ENCODE measurements at regions not wholly inside any gene's neighbourhood (a gene's known extent, or its start where the extent isn't known, plus 50 kb on each side); places are given as distances from the start of the nearest gene placed in this dataset.

DNA sequence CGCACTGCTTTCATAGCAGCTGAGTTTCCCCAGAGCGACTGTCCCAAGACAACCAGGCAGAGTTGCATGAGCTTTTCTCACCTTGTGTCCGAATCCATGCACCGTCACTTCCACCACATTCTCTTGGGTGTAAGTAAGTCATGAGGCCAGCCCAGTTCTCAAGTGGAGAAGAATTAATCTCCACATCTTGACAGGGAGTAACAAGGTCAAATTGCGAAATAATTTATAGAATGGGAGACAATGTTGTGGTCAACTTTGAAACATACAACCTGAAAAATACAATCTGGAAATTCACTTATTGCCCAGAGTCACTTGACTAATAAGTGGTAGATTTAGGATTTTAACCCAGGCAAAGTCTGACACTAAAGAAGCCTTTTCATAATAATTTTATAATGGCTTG lies 123.7 kb downstream of the UFM1 start:
- no peak for DNase-seq (ENCODE audit: extremely low read depth, low read depth)
- H3K4me3 ChIP-seq (replicated peaks; ENCODE audit: low read depth, low read length): no peak overlapping the region

DNA sequence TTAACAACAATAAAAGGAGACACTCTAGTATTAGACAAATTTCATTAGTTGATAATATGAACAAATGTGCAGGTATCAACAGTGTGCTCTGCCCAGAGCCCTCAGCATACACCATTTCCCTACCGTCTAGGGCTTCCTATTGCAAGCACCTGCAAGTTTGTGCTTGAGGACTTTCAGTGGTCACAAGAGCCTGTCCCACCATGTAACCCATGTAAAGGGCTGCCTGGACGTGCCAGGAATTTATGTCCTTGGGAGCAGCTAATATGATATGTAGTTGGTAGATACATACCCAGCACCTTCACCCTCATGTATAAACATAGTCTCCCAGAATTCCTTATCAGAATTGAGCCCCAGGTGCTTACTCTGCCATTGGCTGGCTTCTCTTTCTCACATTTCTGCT lies 128.0 kb downstream of the UFM1 start:
- DNase-seq (ENCODE audit: extremely low read depth, low read depth): no peak
- no peak overlapping the region for H3K4me3 ChIP-seq (replicated peaks; ENCODE audit: low read depth, low read length)
- TF ChIP-seq CTCF (IDR thresholded peaks at IDR 0.05; ENCODE audit: low read depth, low read length, missing control alignments): no peak

More for the DNA sequence above, 123.7 kb downstream of the UFM1 start:
- no peak for TF ChIP-seq CTCF (IDR thresholded peaks at IDR 0.05; ENCODE audit: low read depth, low read length, missing control alignments)

- H3K4me3 ChIP-seq (replicated peaks; ENCODE audit: low read depth, low read length): no peak overlapping the region
- DNase-seq (ENCODE audit: extremely low read depth, low read depth): no peak
- TF ChIP-seq CTCF (IDR thresholded peaks at IDR 0.05; ENCODE audit: low read depth, low read length, missing control alignments): no peak
Observed at GRCh38 chr13:38483623-38484022, 134.0 kb downstream of the UFM1 start.

- DNase-seq (ENCODE audit: extremely low read depth, low read depth): no peak
- no peak overlapping the region for H3K4me3 ChIP-seq (replicated peaks; ENCODE audit: low read depth, low read length)
- TF ChIP-seq CTCF (IDR thresholded peaks at IDR 0.05; ENCODE audit: low read depth, low read length, missing control alignments): no peak
Observed at GRCh38 chr13:38490657-38491056, 141.0 kb downstream of the UFM1 start.

DNA sequence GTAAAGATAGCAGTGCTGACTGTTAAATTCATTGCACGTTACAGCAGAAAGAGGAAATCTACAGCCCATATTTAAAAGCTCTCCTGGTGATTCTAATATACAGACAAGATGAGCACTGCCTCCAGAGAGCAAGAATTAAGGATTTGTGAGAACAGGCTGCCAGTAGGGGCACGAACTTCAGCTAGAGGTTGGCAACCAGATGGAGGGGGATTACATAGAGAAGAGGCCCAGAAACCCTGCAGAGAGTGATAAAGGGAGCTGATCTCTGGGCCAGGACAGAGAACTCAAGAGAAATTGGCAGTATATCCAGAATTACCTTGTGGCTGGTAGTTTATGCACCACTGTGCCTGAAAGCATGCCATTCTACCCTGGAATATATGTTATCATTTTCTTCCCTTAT lies 144.8 kb downstream of the UFM1 start:
- H3K4me3 ChIP-seq (replicated peaks; ENCODE audit: low read depth, low read length): no peak overlapping the region
- TF ChIP-seq CTCF (IDR thresholded peaks at IDR 0.05; ENCODE audit: low read depth, low read length, missing control alignments): no peak
- no peak for DNase-seq (ENCODE audit: extremely low read depth, low read depth)

DNA sequence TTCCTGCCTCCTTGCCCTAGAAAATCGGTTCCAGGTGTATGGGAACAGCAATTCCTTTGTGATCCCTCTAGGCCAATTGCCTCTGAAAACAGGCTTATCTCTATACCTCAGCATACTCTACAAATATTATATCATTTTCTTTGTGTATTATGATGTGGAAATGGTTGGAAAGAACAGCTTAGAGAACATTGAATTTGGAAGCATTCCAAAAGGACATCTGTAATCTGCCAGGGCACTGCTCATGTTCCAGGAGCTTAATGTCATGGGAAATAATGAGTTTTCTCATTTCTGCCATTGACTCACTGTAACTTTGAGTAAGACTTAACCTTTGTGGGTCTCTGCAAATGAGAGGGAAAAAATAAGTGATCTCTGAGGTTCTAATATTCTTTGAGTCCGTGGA lies 147.3 kb downstream of the UFM1 start:
- TF ChIP-seq CTCF (IDR thresholded peaks at IDR 0.05; ENCODE audit: low read depth, low read length, missing control alignments): no peak
- DNase-seq (ENCODE audit: extremely low read depth, low read depth): no peak
- no peak overlapping the region for H3K4me3 ChIP-seq (replicated peaks; ENCODE audit: low read depth, low read length)

DNA sequence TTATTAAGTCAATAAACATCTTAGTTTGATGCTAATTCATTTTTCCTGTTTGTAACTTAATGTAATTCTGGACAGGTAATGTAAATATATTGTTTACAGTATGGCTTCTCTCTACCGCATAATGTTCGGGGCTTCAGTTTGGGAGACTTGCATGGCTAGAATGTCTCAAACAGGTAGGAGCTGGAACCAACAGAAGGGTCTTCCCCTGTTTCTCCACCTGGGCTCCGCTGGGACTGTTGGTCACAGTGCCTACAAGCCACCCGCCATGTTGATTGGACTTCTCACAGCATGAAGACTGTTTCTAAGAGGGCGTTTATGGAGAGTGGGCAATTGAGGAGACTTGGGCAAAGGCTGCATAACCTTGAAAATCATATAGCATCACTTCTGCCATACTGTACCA lies 148.6 kb downstream of the UFM1 start:
- TF ChIP-seq CTCF (IDR thresholded peaks at IDR 0.05; ENCODE audit: low read depth, low read length, missing control alignments): no peak
- H3K4me3 ChIP-seq (replicated peaks; ENCODE audit: low read depth, low read length): no peak overlapping the region
- no peak for DNase-seq (ENCODE audit: extremely low read depth, low read depth)

Measured in HFF-Myc (cell line).